NCI-H510A treated with DMSO at 0.1 percent for 48 hours (cell line): ENCODE measurements at regions not wholly inside any gene's neighbourhood (a gene's known extent, or its start where the extent isn't known, plus 50 kb on each side); places are given as distances from the start of the nearest gene placed in this dataset.
"Not testable (repeated sequence)": the region's sequence is repeated elsewhere in the genome, so short reads cannot be mapped to it uniquely, and the experiment has no call there.

Experiments used
- DNase-seq: peaks from one replicate; lab custom pipeline; 2025; lab: John Stamatoyannopoulos, UW

DNA sequence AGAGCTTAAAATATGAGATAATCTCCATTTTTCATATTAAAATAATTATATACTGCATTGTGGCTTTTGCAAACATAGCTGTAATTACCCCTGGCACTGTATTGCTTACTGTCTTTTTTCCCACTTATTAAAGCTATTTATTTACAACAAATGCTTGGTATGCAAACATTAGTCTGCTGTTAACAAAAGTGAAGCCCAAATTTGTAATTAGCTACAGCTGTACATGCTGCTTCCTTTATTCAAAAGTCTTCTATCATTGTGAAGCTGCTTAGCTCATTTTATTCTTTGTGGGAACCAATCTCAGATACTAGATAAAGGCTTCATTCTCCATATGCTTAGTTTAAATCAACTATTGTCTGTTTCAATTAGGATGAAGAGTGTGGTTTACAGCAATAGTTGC, 425.8 kb upstream of the FOXG1 start:
- no peak for DNase-seq

DNA sequence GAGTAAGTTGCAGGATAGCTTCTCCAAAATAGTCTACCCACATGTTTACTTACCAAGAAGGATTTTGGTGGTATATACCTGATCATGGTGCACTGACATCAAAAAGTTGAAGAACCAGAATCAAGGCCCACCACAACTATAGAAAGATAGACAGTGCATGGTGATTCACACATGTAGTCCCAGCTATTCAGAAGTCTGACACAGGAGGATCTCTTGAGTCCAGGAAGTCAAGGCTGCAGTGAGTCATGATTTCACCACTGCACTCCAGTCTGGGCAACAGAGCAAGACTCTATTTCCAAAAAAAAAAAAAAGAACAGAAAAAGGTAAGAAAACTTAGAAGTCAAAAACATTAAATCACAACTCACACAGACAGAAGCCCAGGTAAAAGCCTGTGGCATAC, 422.2 kb upstream of the FOXG1 start:
- DNase-seq: no peak

GRCh38 chr14:28348797-28349196, 417.8 kb upstream of the FOXG1 start:
- DNase-seq: no peak

DNA sequence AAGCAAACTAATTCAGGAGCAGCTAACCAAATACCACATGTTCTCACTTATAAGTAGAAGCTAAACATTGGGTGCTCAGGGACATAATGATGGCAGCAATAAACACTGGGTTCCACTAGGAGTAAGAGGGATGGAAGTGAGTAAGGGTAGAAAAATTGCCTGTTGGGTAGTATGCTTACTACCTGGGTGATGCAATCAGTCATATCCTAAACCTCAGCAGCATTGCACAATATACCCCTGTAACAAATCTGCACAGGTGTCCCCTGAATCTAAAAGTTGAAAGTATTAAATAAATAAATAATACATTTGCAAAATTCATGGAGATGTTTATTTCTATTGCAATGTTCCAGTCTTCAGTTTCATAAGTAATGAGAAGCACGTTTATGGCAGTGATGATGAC, 409.8 kb upstream of the FOXG1 start:
- DNase-seq: no peak

GRCh38 chr14:28361486-28361885, 405.1 kb upstream of the FOXG1 start:
- DNase-seq: no peak

- no peak for DNase-seq
Measured at GRCh38 chr14:28365510-28365909, 401.1 kb upstream of the FOXG1 start.

GRCh38 chr14:28373721-28374120, 392.9 kb upstream of the FOXG1 start:
- no peak for DNase-seq

GRCh38 chr14:28375295-28375694, 391.3 kb upstream of the FOXG1 start:
- DNase-seq: no peak

GRCh38 chr14:28381656-28382055, 384.9 kb upstream of the FOXG1 start:
- DNase-seq: no peak

DNA sequence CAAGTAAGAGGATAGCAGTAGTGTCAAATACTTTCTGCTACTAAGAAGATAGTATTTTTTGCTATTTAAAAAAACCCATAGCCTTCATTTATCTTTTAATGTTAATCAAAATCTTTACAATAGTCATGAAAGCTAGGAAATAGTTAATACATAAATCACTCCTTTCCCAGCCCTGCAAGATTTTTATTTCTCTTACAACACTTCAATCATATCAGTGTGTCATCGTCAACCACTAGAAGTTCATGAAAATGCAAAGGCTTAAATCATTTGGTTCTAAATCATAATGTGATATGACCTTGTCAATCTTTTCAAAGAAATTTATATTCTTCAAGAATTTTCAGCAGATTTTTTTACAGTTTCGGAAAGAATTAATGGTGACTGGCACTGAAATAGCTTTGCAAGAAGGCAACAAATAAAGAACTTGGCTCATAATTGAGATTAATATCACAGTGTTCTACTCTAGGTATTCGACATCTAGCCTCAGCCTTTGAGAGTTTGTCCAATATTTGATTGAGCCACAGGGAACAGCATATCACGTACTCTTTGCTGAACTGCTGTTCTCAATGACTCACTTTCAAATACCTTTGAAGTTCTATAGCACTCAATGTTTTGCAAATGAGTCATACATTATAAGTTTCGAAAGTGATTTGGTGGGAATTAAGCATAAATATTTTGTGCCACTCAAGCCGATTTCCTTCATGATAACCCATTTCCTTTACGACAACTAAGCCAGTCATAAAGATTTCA, 384.0 kb upstream of the FOXG1 start:
- no peak for DNase-seq

- DNase-seq: no peak
Measured at GRCh38 chr14:28398506-28398905, 368.1 kb upstream of the FOXG1 start.

DNA sequence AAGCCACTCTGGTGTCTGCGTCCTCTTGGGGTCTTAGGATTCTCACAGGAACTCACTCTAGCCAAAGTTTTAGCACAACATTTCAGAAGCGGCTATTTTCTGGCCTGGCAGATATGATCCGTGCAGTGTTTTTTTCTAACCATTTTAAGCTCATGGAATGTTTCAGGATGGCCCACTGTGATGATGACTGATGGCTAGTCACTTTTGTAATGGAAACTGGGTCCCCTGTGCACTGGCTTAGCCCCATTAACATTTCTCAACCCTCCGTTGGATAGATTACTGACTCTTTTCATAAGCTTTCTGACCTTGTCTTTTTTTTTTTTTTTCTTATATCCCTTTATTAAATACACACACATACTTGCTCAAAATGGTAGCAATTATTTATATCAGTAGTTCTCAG, 364.9 kb upstream of the FOXG1 start:
- DNase-seq: not testable (repeated sequence)

DNA sequence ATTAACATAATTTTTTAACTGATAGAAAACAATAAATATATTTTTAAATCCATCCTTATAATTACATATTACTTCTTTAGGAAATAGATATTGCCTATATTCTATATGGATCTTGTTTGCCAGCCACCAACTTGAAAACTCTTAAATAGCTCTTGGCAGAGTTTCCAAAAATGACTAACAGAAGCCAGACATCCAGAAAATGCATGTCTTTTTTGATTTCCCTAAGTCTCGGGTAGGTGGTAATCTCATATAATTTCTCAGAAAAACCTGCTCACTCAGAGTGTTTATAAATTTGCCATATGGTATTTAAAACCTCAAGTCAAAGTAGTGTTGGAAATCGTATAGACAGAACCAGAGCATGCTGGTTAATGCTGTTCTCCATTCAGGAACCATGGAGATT, 360.4 kb upstream of the FOXG1 start:
- no peak for DNase-seq

DNA sequence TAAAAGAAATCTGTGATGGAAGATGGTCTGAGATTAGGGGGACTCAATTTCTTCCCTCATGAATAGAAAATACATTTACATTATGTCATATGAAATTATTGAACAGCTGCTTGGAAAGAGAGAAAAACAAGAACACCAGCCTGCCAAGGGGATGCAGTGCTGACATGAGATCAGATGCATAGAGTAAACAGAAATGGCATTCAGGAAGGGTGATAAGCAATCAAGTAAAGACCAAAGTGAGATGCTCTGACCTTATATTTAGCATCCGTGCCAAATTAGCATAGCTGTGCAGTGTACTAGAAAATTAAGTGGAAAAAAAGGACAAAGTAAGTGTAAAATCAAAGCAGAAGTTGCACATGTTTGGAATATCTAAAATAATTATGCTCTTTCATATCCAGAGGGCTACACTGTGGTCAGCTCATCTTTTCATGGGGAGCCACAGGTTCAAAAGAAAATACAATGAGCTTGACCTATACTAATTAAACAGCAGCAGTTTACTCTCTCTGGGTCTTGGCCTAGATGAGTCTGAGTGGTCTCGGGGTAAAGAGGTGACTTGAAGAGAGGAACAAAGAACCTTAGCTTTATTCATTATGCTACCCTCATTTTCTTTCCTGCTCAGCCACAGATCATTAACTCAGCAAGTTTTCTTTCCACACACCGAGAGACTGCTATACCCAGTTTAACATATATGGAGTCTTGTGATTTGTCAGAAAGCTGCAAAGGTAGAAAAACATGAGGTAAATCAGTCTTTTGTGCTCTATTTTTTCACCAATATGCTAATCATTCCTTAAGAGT, 359.4 kb upstream of the FOXG1 start:
- DNase-seq: no peak

DNA sequence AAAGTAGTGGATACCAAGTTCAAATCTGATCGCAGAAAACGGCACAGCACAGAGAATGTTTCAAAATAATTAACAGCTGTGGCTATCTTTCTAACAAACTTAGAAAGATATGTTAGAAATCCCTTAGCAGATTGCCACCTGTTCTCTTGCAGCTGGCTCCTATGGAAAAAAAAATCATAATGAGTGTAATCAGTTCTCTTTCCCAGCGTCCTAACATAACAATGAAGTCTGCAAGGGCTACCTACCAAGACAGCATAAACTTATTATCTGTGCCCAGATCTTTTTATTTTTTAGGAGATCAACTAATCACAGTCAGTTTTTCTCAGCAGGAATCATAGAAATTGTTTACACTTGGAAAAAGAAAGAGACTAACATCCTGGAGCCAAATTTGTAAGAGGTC, 358.6 kb upstream of the FOXG1 start:
- DNase-seq: no peak

DNA sequence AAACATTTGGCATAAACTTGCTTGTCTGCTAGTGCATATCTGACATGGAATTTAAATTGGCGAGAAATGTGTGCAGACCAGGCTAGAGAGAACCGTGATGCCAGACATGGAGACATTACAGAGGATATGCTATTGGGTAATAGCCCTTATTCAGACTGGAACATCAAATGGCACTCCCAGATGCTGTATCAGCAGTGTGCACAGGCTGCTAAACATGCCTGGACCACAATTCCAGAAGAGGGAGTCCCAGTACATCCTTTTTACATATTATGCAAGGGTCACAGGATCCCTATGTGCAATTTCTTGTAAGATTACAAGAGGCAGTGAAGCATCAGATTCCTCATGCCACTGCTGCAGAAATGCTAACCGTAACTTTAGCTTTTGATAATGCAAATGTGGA, 354.5 kb upstream of the FOXG1 start:
- DNase-seq: no peak

GRCh38 chr14:28426960-28427359, 339.6 kb upstream of the FOXG1 start:
- no peak for DNase-seq

- no peak for DNase-seq
Measured at GRCh38 chr14:28436821-28437220, 329.8 kb upstream of the FOXG1 start.

- DNase-seq: no peak
Measured at GRCh38 chr14:28461389-28461788, 305.2 kb upstream of the FOXG1 start.

DNA sequence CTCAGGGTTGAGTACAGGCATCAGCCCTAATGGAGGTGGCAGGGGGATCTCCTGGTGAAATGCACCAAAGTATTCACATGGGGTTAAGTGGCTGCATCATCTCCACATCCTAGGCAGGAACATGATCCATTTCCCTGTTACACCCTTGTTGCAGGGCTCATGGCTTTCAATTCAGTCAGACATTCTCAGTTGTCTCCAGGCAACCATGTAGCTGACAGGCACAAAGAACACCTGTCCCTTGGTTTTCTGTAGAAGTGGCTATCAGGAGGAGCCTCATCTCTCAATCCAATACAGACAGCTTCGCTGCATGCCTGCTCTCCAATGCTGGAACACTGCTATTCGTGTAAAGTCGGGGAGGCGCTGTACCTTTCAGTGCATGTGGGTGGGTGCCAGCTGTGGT, 299.0 kb upstream of the FOXG1 start:
- DNase-seq: no peak

DNA sequence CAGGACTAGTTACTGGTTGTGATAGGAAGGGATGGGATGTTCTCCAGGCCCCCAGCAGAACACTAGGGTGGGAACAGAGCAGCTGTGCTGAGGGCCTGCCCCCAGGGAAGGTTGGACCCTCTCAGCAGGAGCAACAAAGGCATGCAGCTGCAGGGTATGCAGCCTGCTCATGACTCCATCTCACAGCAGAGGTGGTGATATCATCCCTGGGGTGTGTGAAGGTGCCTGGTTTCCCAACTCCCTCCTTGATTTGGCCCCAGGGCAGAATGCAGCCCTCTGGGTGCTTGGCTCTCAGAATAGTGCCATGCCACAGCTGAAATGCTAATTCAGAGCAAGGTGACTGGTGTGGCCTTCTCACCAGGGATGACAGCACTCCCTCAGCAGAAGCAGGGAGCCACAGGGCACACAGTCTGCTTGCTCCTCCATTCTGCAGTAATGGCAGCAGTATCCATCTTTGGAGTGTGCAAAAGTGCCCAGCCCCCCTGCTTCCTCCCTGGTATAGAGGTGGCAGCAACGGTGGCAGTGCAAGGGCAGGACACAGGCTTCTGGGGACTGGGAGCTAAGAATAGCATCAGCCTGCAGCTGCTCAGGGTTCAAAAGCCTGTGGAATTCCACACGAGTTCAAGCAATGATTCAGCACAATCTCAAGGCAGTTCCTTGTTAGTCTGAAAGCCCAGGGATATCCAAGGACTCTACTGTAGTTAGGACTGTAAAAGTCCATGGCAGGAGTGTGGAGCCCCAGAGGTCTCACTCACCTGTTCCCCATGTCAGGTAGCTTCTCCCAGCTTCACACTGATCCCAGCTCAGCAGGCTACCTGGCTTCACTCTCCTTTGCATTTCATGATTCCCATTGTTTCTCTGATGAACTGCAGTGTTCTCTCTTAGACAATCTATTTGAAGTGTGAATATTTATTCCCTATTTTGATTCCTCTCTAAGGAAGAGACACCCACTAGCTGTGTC, 298.1 kb upstream of the FOXG1 start:
- DNase-seq: no peak

GRCh38 chr14:28482251-28483040, 284.1 kb upstream of the FOXG1 start:
- no peak for DNase-seq
